Activated CD4-positive, alpha-beta T cell treated with anti-CD3 and anti-CD28 coated beads, Interleukin-2, amount 50 U/mL, for 16 hours (primary cell): ENCODE measurements at regions not wholly inside any gene's neighbourhood (a gene's known extent, or its start where the extent isn't known, plus 50 kb on each side); places are given as distances from the start of the nearest gene placed in this dataset.

Source experiments
- DNase-seq: peaks from one replicate; pipeline ENCODE4 v3.0.0-alpha.2; 2020

DNA sequence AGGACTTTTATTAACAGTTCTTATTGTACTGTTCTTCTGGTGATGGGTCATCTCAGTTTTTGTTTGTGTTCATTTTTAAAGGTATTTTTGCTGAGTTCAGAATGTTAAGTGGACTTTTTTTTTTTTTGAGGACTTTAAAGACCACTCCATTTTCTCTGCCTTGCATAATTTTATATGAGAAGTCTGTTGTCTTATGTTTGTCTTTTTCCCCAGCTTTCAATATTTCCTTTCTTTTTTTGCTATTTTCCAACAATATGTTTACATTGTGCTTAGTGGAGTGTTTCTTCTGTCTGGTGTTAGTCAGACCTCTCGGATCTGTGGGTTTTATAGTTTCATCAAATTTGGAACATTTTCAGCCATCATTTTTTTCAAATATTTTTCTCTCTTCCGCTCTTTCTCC lies 290.0 kb upstream of the TNRC6C start:
- no peak for DNase-seq

- DNase-seq = no peak
These were observed 288.3 kb upstream of the TNRC6C start for GRCh38 chr17:77670173-77670572.

GRCh38 chr17:77674358-77674757 lies 284.1 kb upstream of the TNRC6C start:
- DNase-seq = no peak

DNA sequence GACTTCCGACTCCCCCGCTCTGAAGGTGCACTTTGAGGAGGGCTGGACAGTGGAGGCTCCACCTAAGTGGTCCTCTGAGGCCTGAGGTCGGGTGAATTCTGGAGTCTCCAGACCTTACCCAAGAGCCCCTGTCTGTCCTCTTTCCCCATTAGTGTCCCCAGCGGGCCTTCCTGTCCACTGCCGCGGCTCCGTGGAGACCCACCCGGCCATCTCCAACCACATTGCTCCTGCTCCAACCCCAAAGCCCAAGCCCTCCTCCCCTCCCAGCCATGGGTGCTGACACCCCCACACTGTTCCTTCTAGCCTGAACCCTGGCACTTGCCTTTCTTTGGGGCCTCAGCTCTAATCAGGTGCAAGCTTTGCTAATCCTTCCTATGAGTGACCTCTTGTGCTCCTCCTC lies 283.1 kb upstream of the TNRC6C start:
- no peak for DNase-seq

DNA sequence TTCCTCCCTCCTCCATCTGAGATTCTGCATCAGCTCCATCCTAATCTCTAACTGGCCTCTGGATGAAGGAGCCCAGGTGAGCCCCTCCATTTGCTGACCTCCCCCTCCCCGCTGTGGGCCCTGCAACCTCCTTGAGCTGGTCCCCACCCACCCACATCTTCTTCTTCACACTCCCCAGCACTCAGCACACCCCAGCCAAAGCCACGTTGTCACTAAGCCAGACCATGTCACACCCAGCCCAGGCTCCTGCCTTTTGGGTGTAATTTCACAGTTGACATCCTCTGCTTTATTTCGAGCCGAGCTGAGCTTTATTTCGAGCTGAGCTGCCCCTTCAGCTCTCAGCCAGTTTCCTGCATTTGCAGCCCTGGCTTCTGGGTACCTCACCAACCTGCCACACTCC lies 282.7 kb upstream of the TNRC6C start:
- DNase-seq = no peak

DNA sequence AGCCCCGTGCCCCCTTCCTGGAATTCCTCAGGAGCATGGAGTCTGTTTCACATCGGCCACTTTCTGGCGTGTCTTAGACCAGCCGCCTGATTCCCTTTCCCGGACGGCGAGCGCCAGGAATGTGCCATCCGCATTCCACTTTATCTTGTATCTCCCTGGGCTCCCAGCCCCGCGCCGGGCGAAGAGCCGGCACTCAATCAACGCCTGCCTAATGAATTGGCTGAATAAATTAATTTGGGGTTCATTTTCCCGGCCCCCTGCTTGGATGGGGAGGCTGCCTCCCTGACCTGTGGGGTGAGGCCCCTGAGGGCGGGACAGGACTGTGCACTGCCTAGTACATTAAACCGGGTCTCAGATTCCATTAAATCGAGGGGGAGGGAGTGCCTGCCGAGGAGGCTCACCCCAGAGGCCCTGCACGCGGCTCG lies 282.3 kb upstream of the TNRC6C start:
- no peak for DNase-seq

GRCh38 chr17:77677211-77677610 lies 281.3 kb upstream of the TNRC6C start:
- no peak for DNase-seq

DNA sequence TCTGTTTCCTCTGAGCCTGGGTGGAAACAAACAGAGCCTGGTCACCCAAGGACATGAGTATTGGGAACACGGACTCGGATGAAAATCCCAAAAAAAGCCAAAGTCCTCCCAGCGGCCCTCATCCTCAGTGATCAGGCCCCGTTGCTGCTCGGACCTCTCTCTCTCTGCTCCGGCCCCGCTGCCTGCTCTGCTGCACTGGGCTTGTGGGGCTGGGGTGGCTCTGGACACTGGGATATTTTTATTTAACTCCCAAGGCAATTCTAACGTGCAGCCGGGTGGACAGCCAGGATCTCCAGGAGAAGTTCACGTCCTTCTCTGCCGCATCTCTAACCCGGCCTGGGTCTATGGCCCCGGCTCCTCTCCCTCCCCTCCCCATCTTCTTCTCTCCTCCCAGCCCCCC lies 280.9 kb upstream of the TNRC6C start:
- no peak for DNase-seq

- no peak for DNase-seq
These were observed 278.9 kb upstream of the TNRC6C start for GRCh38 chr17:77679589-77679988.

- DNase-seq = no peak
These were observed 276.6 kb upstream of the TNRC6C start for GRCh38 chr17:77681861-77682260.

- DNase-seq = no peak
These were observed 273.4 kb upstream of the TNRC6C start for GRCh38 chr17:77684803-77685798.

GRCh38 chr17:77685881-77686486 lies 272.5 kb upstream of the TNRC6C start:
- DNase-seq = no peak

GRCh38 chr17:77686903-77687302 lies 271.6 kb upstream of the TNRC6C start:
- DNase-seq = no peak

DNA sequence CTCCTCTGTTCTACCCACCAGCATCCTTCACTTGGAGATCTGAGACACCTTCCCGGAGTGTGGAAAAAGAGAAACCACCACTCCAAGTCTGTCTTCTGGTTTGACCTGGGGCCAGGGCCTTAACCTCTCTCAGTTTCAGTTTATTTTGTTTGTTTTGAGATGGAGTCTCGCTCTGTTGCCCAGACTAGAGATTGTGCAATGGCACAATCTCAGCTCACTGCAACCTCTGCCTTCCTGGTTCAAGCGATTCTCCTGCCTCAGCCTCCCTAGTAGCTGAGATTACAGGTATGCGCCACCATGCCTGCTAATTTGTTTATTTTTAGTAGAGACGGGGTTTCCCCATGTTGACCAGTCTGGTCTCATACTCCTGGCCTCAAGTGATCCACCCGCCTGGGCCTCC lies 271.1 kb upstream of the TNRC6C start:
- no peak for DNase-seq

DNA sequence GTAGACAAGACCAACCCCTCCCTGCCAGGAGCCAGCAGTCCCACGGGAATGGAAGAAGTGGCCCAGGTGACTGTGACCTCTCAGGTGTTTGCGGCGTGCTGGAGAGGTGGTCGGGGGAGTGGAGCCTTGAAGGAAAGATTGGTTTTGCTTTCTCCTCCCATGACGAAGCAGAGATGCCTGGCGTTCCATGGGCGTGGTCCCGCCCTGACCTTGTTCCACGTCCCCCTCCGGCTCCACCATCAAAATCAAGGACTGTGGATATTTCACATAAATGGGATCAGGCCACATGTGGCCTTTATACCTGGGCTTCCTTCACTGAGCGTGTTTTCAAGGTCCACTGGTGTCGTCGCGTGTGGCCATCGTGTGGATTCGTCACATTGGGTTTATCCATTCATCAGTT lies 270.6 kb upstream of the TNRC6C start:
- DNase-seq = no peak

DNA sequence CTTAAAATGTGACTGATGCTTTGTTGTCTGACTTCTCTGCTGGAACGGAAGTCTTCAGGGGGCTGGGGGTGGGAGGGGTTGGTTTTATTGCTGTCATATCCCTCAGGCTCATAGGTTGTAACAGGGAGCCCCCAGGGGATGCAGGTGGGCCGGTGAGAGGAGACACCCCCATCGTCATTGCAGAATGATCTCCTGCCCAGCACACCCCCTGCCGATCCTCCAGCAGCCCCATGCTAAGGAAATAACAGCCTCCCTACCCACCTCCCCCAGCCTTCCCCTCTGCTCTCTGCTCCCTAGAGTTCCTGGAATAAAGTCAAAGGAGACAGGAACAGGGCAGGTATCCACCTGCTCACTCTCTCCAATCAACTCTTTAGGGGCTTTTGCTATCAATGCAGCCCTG lies 270.1 kb upstream of the TNRC6C start:
- DNase-seq = no peak

GRCh38 chr17:77690271-77691161 lies 268.0 kb upstream of the TNRC6C start:
- no peak for DNase-seq

DNA sequence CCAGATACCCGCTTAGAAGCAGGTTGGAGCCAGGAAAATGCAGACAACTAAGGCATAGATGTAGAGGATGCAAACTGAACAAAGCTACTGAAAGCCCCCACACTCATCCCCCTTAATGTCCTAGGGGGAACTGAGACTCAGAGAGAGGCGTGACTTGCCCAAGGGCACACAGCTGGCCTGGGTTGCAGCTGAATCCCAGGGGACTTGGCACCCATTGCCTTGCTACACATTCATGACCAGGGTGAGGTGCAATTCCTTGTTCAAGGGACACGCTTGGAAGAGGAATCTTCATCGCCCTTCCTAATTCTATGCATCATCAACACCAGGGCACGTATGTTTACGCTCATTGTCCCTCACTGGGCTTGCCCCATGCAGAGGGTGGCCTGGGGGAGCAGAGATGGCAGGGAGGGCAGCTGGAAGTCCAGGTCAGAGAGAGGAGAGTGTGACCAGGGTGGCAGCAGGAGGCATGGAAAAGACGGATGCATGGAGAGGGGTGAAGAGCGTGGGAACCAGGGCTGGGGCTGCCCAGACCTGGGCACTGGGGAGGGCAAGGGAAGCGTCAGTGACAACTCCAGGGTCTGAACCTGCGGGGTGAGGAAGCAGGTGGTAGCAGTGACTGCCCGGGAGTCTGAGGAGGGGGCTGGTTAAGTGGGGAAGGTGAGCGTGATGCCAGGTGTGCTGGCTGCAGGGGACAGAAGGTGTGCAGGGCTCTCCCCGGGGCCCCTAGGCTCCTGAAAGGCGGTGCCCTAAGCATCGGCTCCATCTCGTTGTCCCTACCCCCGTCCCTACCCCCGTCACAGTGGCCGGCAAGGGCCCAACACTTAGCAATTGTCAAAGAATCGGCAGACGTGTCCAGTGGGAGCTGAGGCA lies 267.1 kb upstream of the TNRC6C start:
- DNase-seq = no peak

DNA sequence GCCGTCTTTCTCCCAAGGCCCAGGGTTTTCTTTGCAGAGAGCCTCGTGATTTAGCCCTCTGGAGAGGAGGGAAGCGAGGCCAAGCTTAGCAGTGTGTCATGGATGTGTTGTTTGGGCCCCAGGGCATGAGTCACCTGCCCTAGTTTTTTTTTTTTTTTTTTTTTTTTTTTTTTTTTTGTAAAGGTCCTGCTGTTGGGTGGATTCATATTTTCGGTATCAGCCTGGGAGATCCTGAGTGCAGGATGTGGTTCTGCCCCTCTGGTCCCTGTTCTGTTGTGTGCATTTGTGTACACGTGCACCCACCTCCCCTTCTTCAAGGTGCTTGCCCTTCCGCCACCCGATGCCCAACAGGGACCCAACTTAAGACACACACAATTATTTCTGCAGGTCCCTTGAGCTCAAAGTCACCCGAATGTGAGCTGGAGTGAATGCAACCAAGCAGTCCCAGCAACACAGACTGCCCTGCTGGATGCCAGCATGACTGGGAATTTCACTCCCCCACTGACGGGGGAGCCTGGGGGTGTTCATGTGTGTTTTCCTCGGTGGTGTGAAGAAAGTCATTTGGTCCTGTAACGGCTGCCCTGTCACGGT lies 265.8 kb upstream of the TNRC6C start:
- DNase-seq = peak; percentile 24

DNA sequence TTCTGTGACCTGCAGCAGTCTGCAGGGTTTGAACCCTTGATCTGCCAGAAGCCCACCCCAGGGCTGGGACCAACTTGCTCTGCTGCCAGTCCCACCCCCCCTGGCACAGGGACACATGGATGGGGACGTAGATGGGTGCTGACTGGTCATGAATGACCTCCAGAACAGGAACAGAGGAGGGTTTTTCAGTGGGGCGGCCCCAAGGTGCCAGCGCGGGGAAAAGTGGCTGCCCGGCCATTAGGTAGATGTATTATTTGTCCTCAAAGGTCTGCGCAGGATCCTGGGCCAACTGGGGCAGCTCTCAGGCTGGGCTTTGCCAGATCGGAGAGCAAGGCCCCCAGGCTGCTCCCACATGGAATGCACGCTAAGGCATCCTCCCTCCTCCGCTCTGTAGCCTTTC lies 265.2 kb upstream of the TNRC6C start:
- DNase-seq = no peak

DNA sequence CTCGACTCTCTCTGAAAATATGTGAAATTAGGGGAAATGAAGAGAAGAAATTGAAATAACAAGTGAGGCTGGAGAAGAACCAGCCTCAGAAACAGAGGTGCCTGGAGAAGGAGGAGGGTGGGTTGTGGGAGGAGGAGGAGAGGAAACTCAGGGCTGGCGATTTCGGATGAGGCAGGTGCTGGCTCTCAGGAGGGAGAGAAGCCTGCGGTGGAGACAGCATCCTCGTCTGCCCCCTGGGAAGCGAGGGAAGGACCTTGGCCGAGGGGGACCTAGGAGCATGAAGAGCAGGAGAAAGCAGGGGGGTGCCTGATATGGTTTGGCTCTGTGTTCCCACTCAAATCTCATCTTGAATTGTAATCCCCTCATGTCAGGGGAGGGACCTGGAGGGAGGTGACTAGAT lies 264.7 kb upstream of the TNRC6C start:
- no peak for DNase-seq
